ENCODE measurements at regions not wholly inside any gene's neighbourhood (a gene's known extent, or its start where the extent isn't known, plus 50 kb on each side); places are given as distances from the start of the nearest gene placed in this dataset.

DNA sequence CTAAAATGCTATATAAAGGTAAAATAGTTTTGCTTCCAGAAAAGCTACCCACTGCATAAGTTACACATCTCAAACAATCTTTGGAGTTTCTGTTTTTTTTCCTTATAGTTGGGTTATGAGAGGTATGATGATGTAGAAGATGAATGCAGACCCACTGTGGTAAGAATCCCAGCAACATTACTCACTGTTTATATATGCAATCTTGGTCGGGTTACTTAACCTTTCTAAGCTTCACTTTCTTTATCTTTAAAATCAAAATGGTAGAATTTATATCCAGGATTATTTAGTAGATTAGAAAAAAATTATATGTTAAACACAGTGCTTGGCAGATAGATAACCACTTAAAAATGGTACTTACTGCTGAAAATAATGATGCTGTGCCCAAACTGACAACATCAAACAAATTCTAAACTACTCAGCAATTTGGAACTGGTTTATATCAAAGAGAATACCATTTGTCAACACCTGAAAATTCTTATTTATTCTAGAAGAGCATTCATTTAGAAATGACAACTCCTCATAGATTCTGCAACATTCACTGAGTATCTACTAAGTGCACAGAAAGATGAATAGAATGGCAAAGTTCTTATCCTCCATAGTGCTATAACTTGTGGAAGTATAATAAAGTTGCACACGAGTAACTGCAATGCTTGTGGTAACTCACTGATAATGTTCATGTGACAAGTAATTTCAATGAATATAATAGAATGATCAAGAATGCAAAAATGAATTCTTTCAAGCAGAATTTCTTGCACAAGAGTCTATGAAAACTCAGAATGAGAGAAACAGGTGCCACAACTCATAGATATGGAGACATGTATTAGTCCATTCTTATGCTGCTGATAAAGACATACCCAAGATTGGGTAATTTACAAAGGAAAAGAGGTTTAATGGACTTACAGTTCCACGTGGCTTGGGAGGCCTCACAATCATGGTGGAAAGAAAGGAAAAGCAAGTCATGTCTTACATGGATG, 129.0 kb upstream of the SLC7A14 start:
- TF ChIP-seq, protein P1, sequence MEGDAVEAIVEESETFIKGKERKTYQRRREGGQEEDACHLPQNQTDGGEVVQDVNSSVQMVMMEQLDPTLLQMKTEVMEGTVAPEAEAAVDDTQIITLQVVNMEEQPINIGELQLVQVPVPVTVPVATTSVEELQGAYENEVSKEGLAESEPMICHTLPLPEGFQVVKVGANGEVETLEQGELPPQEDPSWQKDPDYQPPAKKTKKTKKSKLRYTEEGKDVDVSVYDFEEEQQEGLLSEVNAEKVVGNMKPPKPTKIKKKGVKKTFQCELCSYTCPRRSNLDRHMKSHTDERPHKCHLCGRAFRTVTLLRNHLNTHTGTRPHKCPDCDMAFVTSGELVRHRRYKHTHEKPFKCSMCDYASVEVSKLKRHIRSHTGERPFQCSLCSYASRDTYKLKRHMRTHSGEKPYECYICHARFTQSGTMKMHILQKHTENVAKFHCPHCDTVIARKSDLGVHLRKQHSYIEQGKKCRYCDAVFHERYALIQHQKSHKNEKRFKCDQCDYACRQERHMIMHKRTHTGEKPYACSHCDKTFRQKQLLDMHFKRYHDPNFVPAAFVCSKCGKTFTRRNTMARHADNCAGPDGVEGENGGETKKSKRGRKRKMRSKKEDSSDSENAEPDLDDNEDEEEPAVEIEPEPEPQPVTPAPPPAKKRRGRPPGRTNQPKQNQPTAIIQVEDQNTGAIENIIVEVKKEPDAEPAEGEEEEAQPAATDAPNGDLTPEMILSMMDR (IDR thresholded peaks at IDR 0.05) = no peak
- ATAC-seq = no peak
- Histone ChIP-seq H3K4me1 (ENCODE audit: low read depth) (no peaks in the 10 kb centered on the region), H3K36me3 (ENCODE audit: low read depth) (no peaks in the 10 kb centered on the region), H3K4me3 (no peak overlapping the region), H3K9me3 (peaks cover 3% of the 10 kb centered on the region)
- intact Hi-C loops (cut with DNase I, micrococcal nuclease) = no loop called here
- no peak for DNase-seq

DNA sequence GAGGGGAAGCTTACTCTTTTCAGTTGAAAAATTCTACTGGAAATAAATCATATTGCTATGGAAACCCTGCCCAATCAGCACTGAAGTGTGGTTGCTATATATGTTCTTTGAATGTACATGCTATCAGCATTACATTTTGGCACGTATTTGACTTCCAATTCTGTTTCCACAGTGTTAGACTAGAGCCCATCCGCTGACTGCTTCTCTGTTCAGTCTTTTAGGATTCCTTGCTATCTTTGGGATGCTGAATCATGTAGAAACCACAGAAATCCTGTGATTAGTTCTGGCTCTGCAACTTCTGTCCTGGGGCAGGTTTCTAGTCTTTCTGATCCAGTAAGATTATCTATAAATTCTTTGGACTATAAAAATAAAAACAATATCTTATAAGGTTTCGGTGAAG, 128.2 kb upstream of the SLC7A14 start:
- TF ChIP-seq, protein P1 (IDR thresholded peaks at IDR 0.05) = no peak
- H3K9me3 ChIP-seq = peaks cover 10% of the 10 kb centered on the region
- ATAC-seq (no peak), DNase-seq (no peak)
- H3K36me3 ChIP-seq (ENCODE audit: low read depth) = no peaks in the 10 kb centered on the region
- no peaks in the 10 kb centered on the region for H3K4me1 ChIP-seq (ENCODE audit: low read depth)
- intact Hi-C loops (cut with DNase I, micrococcal nuclease) = no loop called here
- no peak overlapping the region for H3K4me3 ChIP-seq

DNA sequence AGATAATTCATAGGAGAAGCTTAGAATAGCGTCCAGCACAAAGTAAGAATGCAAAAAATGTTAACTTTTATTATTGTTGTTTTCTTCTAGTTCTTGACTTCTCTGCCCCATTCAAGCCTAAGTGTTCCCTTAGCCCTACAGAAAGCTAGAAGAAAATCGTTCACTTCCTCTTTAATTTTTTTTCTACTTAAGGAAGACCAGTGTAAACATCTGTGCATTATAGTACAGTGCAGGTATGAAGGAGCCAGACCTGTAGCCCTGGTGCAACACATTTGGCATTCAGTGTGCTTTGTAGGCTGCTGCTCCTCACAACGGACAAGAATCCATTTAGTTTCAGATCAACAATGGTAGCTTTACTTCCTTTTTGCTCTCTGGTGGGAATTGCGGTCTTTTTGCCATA, 127.8 kb upstream of the SLC7A14 start:
- intact Hi-C loops (cut with DNase I, micrococcal nuclease) = no loop called here
- H3K36me3 ChIP-seq (ENCODE audit: low read depth) = no peaks in the 10 kb centered on the region
- TF ChIP-seq, protein P1 (IDR thresholded peaks at IDR 0.05) = no peak

DNA sequence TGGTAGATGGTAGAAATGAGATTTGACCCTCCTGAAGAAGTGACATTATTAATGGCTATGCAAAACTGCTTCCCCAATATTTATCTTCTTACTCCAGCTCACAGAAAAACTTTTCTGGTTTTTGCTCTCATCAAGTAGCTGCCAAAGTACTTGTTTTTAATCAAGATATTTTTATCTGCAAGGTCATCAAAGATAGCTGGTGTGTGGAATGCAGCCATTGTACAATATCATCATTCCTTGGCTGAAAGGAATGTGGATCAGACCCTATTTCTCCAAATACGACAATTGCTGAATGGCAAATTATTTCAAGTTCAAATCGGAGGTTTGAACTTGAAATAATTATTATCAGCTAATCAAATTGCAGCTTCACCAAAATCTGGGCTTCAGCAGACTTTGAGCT, 126.9 kb upstream of the SLC7A14 start:
- H3K4me1 ChIP-seq (ENCODE audit: low read depth) = no peaks in the 10 kb centered on the region
- no peak overlapping the region for H3K4me3 ChIP-seq
- TF ChIP-seq, protein P1 (IDR thresholded peaks at IDR 0.05) = no peak
- intact Hi-C loops (cut with DNase I, micrococcal nuclease) = no loop called here
- ATAC-seq (no peak), DNase-seq (no peak)
- H3K36me3 ChIP-seq (ENCODE audit: low read depth) = no peaks in the 10 kb centered on the region
- H3K9me3 ChIP-seq = peaks cover 11% of the 10 kb centered on the region

More for the DNA sequence above, 127.8 kb upstream of the SLC7A14 start:
- DNase-seq (no peak), ATAC-seq (no peak)
- no peaks in the 10 kb centered on the region for H3K4me1 ChIP-seq (ENCODE audit: low read depth)
- no peak overlapping the region for H3K4me3 ChIP-seq
- peaks cover 11% of the 10 kb centered on the region for H3K9me3 ChIP-seq

DNA sequence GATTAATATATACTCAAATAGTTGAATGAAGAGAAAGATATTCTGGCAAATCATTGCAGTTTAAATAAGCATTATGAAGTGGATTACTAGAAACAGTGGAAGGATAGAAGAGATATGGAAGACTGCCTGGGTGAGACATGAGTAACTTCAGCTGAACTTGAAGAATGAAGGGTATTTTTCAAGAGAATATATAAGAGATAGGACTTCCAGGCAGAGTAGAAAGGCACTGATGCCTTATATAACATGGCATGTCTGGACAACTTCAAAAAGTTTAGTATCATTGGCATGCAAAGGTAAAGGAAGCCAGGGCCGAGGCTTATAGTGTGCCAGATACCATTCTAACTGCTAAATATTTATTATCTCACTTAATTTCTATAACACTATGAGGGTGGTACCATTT, 126.5 kb upstream of the SLC7A14 start:
- no peak overlapping the region for H3K4me3 ChIP-seq
- no peaks in the 10 kb centered on the region for H3K4me1 ChIP-seq (ENCODE audit: low read depth)
- DNase-seq (no peak), ATAC-seq (no peak)
- TF ChIP-seq, protein P1 (IDR thresholded peaks at IDR 0.05) = no peak
- H3K9me3 ChIP-seq = peaks cover 11% of the 10 kb centered on the region
- no peaks in the 10 kb centered on the region for H3K36me3 ChIP-seq (ENCODE audit: low read depth)
- intact Hi-C loops (cut with DNase I, micrococcal nuclease) = no loop called here
